CD4-positive, alpha-beta T cell treated with Interferon alpha-2 for 1 hour (primary cell): ENCODE measurements at regions not wholly inside any gene's neighbourhood (a gene's known extent, or its start where the extent isn't known, plus 50 kb on each side); places are given as distances from the start of the nearest gene placed in this dataset.

Experiments used
- DNase-seq, 2 donors: peaks; one replicate each; pipeline ENCODE4 v3.0.0-alpha.2; 2020 to 2022

DNA sequence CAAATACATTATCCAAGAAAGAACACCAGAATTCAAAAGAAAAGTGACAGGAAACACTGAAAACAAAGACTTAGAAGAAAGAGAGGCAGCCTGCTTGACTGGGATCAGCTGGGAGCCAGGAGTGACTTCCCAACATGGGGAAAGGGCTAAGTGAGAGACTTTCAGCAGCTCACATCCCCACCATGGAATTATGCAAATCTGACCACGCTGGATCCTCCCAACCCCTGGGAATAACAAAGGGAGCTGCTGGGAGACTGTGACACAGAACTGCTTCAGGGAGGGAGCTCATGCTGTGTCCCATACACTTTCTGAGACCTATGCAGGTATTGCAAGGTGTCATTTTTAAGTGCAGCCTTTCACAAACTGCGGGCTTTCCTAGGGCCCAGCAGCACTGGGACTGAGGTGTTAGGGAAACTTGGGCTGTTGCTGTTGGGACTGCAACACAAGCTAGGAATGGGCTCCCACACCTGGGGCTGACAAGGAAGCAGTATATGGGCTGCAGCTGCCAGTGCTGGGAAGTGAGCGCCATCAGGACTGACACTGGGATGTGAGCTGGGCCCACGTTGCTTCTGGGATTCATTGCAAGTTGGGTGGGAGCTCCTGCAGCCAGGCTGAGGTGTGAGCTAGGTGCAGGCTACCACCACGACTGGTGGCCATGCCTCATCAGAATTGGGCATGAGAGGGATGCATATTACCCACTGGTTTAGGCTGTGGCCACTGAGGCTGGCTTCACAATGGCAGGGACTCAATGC is 139.1 kb downstream of the KDR start:
- DNase-seq = no peak

- DNase-seq = no peak
Observed at GRCh38 chr4:54976682-54977081, 148.7 kb downstream of the KDR start.

- DNase-seq = no peak
Observed at GRCh38 chr4:54976031-54976430, 149.4 kb downstream of the KDR start.

- no peak for DNase-seq
Observed at GRCh38 chr4:54973784-54974183, 151.6 kb downstream of the KDR start.

DNA sequence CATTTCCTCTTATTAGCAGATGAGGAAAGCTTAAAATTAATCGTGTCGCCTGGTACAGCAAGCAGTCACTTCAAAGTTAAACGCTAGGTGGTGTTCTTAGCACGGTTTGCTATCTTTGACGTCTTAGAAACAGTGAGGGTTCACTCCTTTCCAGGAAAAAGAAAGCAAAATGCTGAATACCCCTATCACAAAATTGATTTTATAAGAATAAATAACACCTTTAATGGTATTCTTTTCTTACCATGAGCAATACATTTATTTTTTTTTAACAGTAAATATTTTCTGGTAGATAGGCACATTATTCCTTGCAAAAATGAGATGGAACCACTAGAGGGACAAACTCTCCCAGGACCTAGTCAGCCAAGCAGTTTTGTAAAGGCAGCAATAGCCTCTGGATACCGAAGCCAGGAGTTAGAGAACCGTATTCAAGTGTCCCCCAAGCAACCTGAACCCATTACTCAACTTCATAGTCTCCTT is 153.9 kb downstream of the KDR start:
- DNase-seq = peak in 1 of 2 donors; percentile 38

DNA sequence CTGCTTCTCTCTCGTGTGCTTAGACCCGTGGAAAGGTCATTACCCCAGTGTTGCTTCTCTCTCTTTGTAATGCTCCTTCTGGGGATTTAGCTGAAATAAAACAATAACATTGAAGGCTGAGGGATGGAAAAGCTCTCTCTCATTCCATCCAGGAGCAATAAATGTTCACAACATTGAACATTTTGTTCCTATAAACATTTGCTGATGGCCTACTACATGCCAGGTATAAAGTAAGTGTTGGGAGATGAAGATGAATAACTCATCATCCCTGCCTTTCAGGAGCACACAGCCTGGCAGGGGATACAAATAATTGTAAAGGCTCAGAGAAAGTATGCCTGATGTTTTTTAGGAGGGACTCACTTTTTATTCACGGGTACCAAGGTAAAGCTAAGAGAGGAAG is 158.1 kb downstream of the KDR start:
- no peak for DNase-seq

- peak in 1 of 2 donors; percentile 26 for DNase-seq
Observed at GRCh38 chr4:54961357-54961975, 163.9 kb downstream of the KDR start.

DNA sequence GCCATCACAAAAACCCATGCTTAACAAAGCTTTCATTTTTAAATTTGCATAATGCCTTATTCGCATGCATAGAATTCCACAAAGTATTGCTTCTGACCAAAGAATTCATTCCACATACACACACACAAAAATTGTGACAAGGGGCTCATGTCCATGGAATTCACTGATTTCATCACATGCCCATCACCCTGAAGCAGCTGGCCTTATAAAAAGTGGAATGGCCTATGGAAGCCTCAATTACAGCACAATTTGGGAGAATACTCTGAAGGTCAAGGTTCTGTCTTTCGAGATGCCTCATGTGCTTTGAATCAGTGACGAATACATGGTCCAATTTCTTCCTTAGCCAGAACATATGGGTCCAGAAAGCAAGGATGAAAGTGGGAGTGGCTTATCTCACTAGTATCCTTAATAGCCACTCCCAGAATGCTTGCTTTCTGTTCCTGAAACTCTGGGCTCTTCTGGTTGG is 165.7 kb downstream of the KDR start:
- DNase-seq = no peak

- DNase-seq = no peak
Observed at GRCh38 chr4:54959131-54959530, 166.3 kb downstream of the KDR start.

- DNase-seq = peak in 1 of 2 donors; percentile 28
Observed at GRCh38 chr4:54958236-54958635, 167.2 kb downstream of the KDR start.

DNA sequence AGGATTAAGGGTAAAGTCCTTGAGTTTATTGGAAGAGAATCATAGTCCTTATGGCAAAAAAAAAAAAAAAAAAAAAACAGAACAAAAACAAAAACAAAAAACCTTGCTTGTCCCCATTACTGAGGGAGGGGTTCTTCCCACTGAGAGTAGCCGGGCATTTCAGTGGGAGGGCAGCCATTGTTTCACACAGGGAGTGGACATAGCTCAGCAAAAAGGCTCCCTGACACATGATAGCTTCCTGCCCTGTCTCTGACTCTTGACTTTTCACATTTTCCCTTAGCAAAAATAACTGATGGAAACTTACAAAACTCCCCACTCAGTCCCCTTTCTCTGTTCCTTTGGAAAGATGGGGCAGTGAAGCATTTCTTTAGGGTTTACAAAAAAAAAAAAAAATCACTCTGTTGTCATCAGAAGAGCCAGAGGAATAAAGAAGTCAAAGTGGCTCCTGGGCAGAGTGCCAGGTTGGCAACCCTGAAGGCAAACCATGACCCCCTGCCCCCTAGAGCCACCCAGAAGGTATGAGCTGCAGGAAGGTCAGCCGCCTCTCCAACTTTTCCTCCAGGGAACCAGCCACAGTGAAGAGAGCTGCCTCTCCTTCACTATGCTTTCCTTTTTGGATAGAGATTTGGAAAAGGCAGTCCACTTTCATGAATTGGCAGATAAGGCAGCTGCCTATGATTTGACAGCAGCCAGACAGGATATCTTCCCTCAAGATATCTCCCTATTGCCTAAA is 170.6 kb downstream of the KDR start:
- no peak for DNase-seq

- DNase-seq = no peak
Observed at GRCh38 chr4:54946741-54947140, 178.7 kb downstream of the KDR start.

DNA sequence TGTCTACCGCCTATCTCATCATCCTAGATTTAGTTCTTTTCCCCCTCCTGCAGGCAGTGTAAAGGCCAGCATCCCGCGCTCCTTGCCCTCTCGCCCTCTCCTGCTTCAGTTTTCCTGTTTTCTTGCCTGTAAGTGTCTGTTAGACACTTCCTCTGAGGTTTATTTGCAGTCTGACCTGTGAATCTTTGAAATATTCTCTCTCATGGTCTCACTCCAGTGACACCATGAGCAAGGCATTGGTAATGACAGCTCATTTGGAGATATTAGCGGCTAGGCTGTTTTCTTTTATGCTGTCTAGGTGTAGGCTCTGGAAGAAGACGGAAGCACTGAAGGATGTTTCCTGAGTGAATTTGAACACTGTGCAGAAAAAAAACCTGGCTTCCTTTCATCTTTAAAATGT is 179.6 kb downstream of the KDR start:
- no peak for DNase-seq

GRCh38 chr4:54942721-54943120 is 182.7 kb downstream of the KDR start:
- DNase-seq = peak; percentile 61 to 68

DNA sequence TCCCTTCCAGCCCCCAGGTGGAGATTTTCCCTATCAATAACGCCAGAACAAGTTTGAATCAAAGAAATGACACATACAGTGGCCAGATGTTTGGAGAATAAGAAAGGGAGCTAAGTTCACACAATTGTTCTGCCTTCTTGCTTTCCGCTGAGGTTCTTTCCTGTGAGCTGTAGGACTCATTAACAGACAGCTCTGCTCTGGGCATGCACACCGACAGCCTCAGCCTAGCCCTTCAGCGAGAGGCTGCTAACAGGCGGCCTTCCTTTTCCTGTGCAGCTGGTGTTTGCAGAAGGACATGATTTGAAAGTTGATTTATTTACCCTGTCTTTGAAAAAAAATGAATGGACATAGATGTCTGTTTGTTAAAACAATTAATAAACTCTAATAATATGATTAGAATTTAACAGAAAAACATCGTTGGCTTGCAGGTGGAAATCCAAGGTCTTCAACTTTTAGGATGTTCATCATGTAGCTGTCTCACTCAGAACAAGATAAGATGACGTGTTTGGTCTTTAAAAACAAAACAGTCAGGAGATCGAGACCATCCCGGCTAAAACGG is 183.3 kb downstream of the KDR start:
- peak; percentile 33 to 36 for DNase-seq

- peak in 1 of 2 donors; percentile 20 for DNase-seq
Observed at GRCh38 chr4:54940996-54941865, 184.2 kb downstream of the KDR start.

GRCh38 chr4:54937501-54937900 is 187.9 kb downstream of the KDR start:
- no peak for DNase-seq

DNA sequence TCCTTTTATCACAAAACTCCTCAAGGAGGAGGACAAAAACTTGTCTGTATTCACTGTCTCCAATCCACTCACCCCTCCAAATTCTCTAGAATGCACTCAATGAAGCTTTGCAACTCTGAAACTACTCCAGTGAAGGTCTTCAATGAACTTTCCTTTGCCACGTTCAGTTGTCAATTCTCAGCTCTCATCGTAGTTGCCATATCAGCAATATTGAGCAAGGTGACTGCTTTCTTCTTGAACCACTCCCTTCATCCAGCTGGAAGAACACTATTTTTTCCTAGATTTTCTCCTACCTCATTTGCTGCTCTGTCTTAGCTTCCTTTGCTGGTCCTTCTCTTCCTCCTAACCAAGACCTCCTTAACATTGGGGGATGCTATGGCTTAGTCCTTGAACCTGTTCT is 191.8 kb downstream of the KDR start:
- DNase-seq = no peak

- no peak for DNase-seq
Observed at GRCh38 chr4:54930226-54930625, 195.2 kb downstream of the KDR start.

GRCh38 chr4:54929459-54929858 is 195.9 kb downstream of the KDR start:
- DNase-seq = no peak

GRCh38 chr4:54924891-54925290 is 200.5 kb downstream of the KDR start:
- no peak for DNase-seq

DNA sequence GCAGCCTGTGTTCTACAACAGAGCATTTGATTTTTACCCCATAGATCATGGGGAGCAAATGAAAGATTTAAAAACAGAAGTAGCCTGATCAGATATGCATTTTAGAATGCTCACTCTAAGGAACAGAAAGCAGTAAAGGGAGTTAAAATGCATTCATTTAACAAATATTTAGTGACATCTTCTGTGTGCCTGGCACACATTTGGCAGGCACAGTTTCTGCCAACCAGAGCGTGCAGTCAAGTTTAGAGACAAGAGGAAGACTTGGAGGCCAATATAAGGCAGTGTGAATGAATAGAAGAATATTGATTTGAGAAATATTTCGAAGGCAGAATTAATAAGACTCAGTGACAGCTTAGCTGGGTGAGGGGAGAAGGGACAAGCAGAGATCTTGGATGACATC is 210.1 kb downstream of the KDR start:
- no peak for DNase-seq
